ENCODE measurements at regions not wholly inside any gene's neighbourhood (a gene's known extent, or its start where the extent isn't known, plus 50 kb on each side); places are given as distances from the start of the nearest gene placed in this dataset.

DNA sequence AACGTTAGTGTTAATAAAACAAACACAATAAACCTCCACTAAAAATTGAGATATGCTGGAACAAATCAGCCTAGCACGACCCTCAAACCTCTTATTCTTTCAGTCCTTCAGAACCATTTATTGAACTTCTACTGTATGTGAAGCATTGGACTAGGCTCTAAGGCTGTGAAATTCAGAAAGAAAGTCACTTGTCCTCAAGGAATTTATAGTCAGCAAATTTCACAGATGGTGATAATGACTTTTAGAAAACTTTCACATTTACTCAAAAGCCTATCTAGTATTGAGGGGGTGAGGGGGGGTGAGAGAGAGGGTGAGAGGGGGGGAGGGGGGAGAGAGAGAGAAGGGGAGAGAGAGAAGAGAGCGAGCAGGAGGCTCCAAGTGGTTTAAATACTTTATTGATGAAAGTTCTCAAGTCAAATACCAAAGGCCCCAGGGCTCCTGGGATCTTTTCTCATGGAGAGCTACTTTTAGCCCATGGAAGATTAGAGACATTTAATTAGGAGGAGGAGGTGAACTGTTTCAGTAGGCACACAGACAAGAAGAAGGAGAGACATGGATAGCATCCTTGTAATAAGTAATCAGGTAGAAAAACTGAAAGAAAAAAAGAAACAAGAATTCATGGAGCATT is 66.3 kb upstream of the SSX2IP start:
- no peak overlapping the region for H3K4me3 ChIP-seq
- H3K9me3 ChIP-seq, result no peaks in the 10 kb centered on the region
- H3K4me1 ChIP-seq, result peaks cover 6% of the 10 kb centered on the region
- no peak for DNase-seq
- H3K27me3 ChIP-seq, result no peaks in the 10 kb centered on the region
- H3K36me3 ChIP-seq (ENCODE audit: low read depth, missing control alignments), result no peaks in the 10 kb centered on the region
- H3K27ac ChIP-seq, result no peak overlapping the region
- TF ChIP-seq, protein P1, sequence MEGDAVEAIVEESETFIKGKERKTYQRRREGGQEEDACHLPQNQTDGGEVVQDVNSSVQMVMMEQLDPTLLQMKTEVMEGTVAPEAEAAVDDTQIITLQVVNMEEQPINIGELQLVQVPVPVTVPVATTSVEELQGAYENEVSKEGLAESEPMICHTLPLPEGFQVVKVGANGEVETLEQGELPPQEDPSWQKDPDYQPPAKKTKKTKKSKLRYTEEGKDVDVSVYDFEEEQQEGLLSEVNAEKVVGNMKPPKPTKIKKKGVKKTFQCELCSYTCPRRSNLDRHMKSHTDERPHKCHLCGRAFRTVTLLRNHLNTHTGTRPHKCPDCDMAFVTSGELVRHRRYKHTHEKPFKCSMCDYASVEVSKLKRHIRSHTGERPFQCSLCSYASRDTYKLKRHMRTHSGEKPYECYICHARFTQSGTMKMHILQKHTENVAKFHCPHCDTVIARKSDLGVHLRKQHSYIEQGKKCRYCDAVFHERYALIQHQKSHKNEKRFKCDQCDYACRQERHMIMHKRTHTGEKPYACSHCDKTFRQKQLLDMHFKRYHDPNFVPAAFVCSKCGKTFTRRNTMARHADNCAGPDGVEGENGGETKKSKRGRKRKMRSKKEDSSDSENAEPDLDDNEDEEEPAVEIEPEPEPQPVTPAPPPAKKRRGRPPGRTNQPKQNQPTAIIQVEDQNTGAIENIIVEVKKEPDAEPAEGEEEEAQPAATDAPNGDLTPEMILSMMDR (IDR thresholded peaks at IDR 0.05), result no peak
- no peak for TF ChIP-seq POLR2A (IDR thresholded peaks at IDR 0.05)
- intact Hi-C loops (cut with DNase I; ENCODE audit: low total_unique reads), result loop anchor here (10.0 kb wide), 2 partner anchors 132 to 332 kb away; no protein-coding TSS in a partner anchor
- 58 to 69% methylated on average over 3 of the region's 3 CpGs for WGBS, 2 donors

DNA sequence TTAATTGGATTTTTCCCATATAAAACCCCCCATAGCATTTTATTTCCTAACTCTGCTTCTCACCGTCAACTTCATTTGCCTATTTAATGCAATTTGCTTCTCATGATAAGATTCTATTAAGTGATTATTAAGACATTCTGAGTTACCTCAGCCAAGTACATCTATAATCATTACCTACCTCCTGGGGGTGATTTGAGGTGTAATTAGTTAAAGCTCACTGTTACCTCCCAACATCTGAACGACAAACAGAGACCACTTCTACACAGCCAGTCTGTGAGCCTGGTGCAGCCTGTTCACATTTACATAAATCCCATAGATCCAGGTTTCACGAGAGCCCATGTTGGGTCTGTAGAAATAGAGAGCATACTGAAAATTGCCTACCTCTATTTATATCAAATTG is 65.7 kb upstream of the SSX2IP start:
- no peak for TF ChIP-seq POLR2A (IDR thresholded peaks at IDR 0.05)
- TF ChIP-seq, protein P1 (IDR thresholded peaks at IDR 0.05), result no peak
- no peak overlapping the region for H3K27ac ChIP-seq
- no peak for DNase-seq
- H3K9me3 ChIP-seq, result no peaks in the 10 kb centered on the region
- WGBS, 2 donors, result 62 to 73% methylated on average over 3 of the region's 3 CpGs
- no peaks in the 10 kb centered on the region for H3K36me3 ChIP-seq (ENCODE audit: low read depth, missing control alignments)
- H3K4me1 ChIP-seq, result peaks cover 6% of the 10 kb centered on the region
- no peaks in the 10 kb centered on the region for H3K27me3 ChIP-seq
- intact Hi-C loops (cut with DNase I; ENCODE audit: low total_unique reads), result loop anchor here (10.0 kb wide), 2 partner anchors 131 to 331 kb away; no protein-coding TSS in a partner anchor
- H3K4me3 ChIP-seq, result no peak overlapping the region

GRCh38 chr1:84755216-84755615 is 65.0 kb upstream of the SSX2IP start:
- intact Hi-C loops (cut with DNase I; ENCODE audit: low total_unique reads), result loop anchor here (10.0 kb wide), 2 partner anchors 130 to 330 kb away; no protein-coding TSS in a partner anchor
- Histone ChIP-seq H3K36me3 (ENCODE audit: low read depth, missing control alignments) (no peaks in the 10 kb centered on the region), H3K27ac (no peak overlapping the region), H3K27me3 (no peaks in the 10 kb centered on the region), H3K4me1 (peaks cover 6% of the 10 kb centered on the region), H3K9me3 (no peaks in the 10 kb centered on the region), H3K4me3 (no peak overlapping the region)
- 62 to 69% methylated on average over 8 of the region's 8 CpGs for WGBS, 2 donors
- TF ChIP-seq POLR2A (IDR thresholded peaks at IDR 0.05), result no peak
- TF ChIP-seq, protein P1 (IDR thresholded peaks at IDR 0.05), result no peak
- no peak for DNase-seq

DNA sequence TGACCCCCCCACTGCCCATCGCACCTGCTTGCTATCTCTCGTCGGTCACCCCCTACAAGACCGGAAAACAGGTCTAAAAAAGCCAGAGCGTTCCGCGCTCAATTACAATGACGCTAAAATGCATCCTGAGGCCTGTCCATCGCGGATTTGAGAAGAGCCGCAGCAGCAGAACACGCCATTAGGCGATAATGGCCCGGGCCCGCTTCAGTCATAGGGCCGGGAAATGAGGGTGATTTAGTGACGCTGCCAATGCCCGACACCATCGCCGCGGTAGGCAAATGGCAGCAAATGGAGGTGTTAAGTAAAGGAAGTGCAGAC is 64.1 kb upstream of the SSX2IP start:
- no peaks in the 10 kb centered on the region for H3K36me3 ChIP-seq (ENCODE audit: low read depth, missing control alignments)
- H3K4me1 ChIP-seq, result no peaks in the 10 kb centered on the region
- no peaks in the 10 kb centered on the region for H3K9me3 ChIP-seq
- H3K27ac ChIP-seq, result no peak overlapping the region
- WGBS, 2 donors, result 39 to 55% methylated on average over 14 to 21 of the region's 21 CpGs
- no peaks in the 10 kb centered on the region for H3K27me3 ChIP-seq
- DNase-seq, result no peak
- H3K4me3 ChIP-seq, result peak overlapping the region in 1 of 2 donors; percentile 29
- intact Hi-C loops (cut with DNase I; ENCODE audit: low total_unique reads), result loop anchor here (10.0 kb wide), 2 partner anchors 130 to 330 kb away; no protein-coding TSS in a partner anchor
- no peak for TF ChIP-seq POLR2A (IDR thresholded peaks at IDR 0.05)
- TF ChIP-seq, protein P1 (IDR thresholded peaks at IDR 0.05), result no peak

Data from testis (tissue), 2 donors.